GM12865 (cell line): ENCODE measurements at regions not wholly inside any gene's neighbourhood (a gene's known extent, or its start where the extent isn't known, plus 50 kb on each side); places are given as distances from the start of the nearest gene placed in this dataset.

Experiments
- DNase-seq: peaks from one replicate; pipeline ENCODE4 v3.0.0; 2010; ENCODE audit warnings: low read depth
- H3K4me3 ChIP-seq: 2 replicates; pipeline ENCODE4 v1.5.1; 2011; ENCODE audit warnings: mild to moderate bottlenecking, low read depth, low read length, control low read depth
- TF ChIP-seq, protein P1 (sequence below): IDR thresholded peaks from 2 replicates; pipeline ENCODE4 v1.5.1; 2011; ENCODE audit warnings: low read length, control low read depth, low read depth, inconsistent platforms; ENCODE audit not compliant: insufficient read depth; ENCODE audit errors: missing control alignments

DNA sequence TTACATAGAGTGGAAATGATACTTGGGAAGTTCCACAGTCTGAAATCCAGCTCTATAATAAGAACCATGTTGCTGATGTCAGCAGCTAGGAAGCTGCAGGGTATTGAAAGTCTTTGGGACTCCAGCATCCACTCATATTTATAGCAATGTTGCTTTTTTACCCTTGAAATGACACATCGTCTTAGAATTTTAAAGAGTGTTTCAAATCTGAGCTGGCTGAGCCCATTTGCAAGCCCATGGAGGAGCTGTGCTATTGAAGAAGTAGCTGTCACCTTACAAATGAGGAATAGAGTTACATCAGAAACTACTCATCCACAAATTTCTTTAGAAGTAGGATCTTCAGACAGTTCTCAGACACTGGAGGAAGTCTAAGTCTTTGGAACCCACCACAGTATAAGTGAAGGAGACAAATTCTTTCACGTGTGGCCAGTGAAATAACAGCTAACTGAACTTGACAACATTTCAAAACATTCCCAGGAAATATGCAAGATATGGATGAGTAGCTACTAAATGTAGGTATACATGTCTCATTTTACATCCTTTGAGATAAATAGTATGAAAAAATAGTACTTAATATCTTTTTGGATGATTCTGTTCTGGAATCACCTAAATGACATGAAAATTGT, 203.6 kb downstream of the ZNF365 start:
- DNase-seq, result no peak
- TF ChIP-seq, protein P1, sequence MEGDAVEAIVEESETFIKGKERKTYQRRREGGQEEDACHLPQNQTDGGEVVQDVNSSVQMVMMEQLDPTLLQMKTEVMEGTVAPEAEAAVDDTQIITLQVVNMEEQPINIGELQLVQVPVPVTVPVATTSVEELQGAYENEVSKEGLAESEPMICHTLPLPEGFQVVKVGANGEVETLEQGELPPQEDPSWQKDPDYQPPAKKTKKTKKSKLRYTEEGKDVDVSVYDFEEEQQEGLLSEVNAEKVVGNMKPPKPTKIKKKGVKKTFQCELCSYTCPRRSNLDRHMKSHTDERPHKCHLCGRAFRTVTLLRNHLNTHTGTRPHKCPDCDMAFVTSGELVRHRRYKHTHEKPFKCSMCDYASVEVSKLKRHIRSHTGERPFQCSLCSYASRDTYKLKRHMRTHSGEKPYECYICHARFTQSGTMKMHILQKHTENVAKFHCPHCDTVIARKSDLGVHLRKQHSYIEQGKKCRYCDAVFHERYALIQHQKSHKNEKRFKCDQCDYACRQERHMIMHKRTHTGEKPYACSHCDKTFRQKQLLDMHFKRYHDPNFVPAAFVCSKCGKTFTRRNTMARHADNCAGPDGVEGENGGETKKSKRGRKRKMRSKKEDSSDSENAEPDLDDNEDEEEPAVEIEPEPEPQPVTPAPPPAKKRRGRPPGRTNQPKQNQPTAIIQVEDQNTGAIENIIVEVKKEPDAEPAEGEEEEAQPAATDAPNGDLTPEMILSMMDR, result no peak
- H3K4me3 ChIP-seq, result no peak overlapping the region

DNA sequence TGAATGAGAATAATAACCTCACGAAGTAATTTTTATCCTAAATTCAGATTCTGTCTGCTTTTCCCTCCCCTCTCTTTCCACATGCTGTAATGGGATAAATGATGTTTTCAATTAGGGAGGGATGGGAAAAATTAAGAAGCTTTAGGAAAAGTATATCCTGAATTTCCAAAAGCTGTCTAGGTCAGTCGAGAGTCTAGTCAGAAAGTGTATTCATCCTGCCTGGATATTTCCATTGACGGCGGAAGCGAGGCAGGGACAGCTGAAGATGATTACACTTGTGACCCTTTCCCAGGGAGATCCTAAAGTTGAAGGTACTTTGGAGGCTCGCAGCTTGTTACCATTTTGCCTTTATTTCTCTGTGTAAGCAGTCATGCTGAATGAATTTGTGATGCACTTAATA, 204.1 kb downstream of the ZNF365 start:
- no peak for DNase-seq
- TF ChIP-seq, protein P1, result no peak
- H3K4me3 ChIP-seq, result no peak overlapping the region

DNA sequence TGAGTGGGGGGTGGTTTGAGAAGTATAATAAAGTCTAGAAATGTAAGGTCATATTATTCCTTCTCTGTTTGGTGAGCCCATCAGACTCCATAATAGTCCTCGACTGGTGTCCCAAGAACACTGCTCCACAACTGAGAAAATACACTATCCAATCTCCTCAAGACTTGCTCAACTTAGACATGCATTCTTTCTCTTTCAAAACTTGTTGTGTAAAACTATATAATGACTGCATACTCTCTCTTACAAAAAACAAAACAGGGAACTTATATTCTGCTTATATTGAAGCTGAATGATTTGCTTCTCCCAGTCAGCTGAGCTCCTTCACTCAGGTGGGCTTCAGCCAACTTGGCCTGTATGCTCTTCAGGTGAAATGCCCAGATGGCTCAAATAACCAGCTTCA, 204.7 kb downstream of the ZNF365 start:
- no peak overlapping the region for H3K4me3 ChIP-seq
- DNase-seq, result no peak
- TF ChIP-seq, protein P1, result no peak

DNA sequence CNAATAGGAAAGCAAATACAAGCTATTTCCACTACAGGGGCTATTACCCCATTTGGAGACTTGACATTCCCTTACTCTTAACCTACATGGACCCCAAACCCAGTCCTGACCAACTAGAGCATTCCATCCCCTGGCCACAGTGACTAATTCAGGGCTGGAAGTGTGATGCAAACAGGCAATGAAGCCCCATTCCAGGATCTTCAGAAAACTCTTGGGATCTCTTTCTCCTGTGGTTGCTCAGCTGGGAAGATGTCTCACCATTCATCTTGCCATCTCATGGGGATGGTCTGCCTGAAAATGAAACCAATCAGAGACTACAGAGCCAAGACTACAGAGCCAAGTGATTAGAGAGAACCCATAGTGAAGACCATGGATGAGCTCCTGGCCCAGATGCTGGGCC, 206.2 kb downstream of the ZNF365 start:
- H3K4me3 ChIP-seq, result no peak overlapping the region
- TF ChIP-seq, protein P1, result no peak
- no peak for DNase-seq

DNA sequence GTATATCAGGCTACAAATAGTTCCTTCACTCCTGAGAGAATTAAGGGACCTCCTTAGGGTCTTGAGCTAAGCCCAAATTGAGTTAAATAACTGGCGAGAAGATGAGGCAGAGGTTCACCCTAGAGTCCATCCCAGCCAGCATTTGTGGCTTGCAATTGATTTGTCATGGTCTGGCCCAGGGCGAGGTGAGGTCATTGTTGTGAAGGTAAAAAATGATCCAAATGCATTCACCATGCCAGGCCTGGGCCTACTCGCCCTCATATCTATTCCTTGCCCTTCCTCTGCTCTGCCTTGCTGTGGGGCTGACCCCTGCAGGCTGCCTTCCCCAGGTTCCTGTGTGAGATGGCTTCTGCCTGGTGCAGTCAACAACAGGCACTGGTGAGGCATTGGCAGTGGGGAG, 207.2 kb downstream of the ZNF365 start:
- TF ChIP-seq, protein P1, result no peak
- no peak for DNase-seq
- no peak overlapping the region for H3K4me3 ChIP-seq

DNA sequence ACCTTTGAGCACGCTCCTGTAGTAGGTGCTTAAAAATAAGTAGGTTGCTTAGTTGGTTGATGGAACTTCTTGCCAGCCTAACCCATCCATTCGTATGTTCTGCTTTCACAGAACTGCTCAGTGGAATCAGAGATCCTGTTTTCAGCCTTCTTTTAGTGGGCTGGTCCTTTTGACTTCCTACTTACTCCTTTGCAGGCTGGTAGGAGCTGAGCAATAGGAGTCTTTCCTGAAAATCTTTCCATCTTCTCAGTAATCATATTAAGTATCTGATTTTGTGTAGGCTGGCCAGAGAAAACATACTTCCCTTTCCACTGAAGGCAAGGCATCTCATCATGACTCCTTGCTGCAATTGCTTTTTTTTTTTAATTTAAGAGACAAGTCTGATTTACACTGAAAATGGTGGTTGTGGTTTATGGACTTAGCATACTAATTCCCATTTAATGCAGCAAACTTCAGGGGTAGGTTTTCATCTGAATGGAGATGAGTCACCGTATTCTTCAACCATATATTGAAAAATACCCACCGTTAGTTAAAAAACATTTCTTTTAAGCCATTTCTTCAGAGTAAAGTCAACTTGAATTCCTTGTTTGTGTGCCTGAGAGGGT, 208.0 kb downstream of the ZNF365 start:
- no peak for DNase-seq
- TF ChIP-seq, protein P1, result no peak
- H3K4me3 ChIP-seq, result no peak overlapping the region

DNA sequence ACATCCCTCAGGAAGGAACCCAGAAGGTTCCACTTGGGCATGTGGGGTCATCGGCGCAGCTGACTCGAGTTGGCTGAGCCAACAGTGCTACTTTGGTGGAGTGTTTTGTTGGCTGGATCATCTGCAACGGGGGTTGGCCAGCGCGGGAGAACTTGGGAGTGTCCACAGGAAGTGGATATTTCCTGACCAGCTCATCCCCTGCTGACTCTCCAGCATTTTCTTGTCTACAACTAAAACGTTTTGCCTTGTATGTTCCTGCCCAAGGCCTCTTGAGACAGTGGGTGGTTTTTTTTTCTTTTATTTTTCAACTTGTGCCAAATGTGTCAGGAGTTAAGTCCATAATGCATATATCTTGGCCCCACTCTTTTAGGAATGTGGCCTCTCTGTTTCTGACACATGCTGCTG, 208.6 kb downstream of the ZNF365 start:
- DNase-seq, result no peak
- TF ChIP-seq, protein P1, result no peak
- no peak overlapping the region for H3K4me3 ChIP-seq
